ENCODE measurements at regions not wholly inside any gene's neighbourhood (a gene's known extent, or its start where the extent isn't known, plus 50 kb on each side); places are given as distances from the start of the nearest gene placed in this dataset.
"Not testable (repeated sequence)": the region's sequence is repeated elsewhere in the genome, so short reads cannot be mapped to it uniquely, and the experiment has no call there.

GRCh38 chr16:21513337-21513741 is 86.0 kb upstream of the METTL9 start:
- DNase-seq; in situ Hi-C loops (cut with HindIII; ENCODE audit: low pct_ligation_motif_present, low pct_unique_long_range_greater_than_20kb, low sequenced_read_pairs): not testable (repeated sequence)

DNA sequence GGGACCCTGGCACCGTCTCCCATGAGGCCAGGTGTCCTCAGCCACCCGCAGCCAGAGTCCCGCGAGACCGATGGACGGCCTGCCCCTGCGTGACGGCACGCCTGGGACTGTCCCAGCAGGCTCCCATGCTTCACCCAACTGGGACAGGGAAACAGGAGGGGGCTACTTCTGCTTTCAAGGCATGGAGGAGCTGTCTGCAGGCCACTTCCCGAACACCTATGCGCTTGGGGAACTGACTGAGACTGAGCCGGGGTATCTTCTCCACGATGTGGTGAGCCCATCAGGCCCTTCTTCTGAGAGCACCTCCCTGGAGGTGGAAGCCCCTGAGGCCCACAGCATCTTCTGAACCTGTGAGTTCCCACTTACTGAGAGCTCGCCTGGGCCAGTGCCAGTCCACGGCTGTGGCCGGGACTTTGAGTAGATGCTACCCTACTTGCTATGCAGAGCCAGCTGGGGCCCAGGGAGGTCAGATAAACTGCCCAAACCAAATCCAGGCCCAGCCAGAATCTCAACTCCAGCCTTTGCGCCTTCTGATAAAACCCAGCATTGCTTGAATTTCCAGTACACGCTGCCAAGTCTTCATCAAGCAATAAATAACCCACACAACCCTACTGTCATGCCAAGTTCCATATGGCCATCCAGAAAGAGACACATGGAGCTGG is 85.4 kb upstream of the METTL9 start:
- DNase-seq; in situ Hi-C loops (cut with HindIII; ENCODE audit: low pct_ligation_motif_present, low pct_unique_long_range_greater_than_20kb, low sequenced_read_pairs): not testable (repeated sequence)

DNA sequence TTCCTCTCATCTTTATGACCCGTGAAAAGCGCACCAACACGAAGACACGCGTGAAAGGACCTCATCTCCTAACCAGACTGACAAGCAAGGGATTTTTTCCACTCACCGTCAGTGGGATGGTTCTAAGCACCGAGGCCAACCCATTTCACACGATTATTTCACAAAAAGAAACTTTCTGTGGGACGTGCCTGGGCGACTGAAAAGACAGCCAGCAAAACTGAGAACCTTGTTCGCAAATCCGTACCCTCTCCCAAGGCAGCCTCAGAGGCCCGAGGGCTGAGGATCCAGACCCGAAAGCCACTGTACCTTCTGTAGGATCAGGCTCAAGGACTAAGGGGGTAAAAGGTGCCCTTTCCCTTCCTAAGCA is 84.9 kb upstream of the METTL9 start:
- in situ Hi-C loops (cut with HindIII; ENCODE audit: low pct_ligation_motif_present, low pct_unique_long_range_greater_than_20kb, low sequenced_read_pairs); DNase-seq: not testable (repeated sequence)

DNA sequence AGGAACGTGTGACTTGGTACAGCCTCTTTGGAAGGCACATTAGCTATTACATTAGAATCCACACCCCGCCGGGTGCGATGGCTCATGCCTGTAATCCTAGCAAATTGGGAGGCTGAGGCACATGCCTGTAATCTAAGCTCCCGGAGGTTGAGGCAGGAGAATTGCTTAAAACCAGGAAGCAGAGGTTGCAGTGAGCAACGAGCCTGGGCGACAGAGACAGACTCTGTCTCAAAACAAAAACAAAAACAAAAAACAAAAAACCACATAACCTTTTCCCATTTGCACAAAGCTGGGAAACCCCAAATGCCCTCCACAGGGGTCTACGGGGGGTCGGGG is 82.7 kb upstream of the METTL9 start:
- in situ Hi-C loops (cut with HindIII; ENCODE audit: low pct_ligation_motif_present, low pct_unique_long_range_greater_than_20kb, low sequenced_read_pairs); DNase-seq: not testable (repeated sequence)

DNA sequence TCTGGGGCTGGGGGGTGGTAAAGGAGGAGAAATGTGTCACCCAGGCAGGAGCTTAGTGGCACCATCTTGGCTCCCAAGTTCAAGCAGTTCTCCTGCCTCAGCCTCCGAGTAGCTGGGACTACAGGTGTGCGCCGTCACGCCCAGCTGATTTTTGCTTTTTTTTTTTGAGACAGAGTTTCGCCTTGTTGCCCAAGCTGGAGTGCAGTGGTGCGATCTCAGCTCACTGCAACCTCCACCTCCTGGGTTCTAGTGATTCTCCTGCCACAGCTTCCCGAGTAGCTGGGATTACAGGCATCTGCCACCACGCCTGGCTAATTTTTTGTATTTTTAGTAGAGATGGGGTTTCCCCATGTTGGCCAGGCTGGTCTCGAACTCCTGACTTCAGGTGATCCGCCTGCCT is 82.1 kb upstream of the METTL9 start:
- in situ Hi-C loops (cut with HindIII; ENCODE audit: low pct_ligation_motif_present, low pct_unique_long_range_greater_than_20kb, low sequenced_read_pairs); DNase-seq: not testable (repeated sequence)

- DNase-seq; in situ Hi-C loops (cut with HindIII; ENCODE audit: low pct_ligation_motif_present, low pct_unique_long_range_greater_than_20kb, low sequenced_read_pairs): not testable (repeated sequence)
Observed at GRCh38 chr16:21519361-21520133, 79.8 kb upstream of the METTL9 start.

GRCh38 chr16:21520134-21521047 is 79.0 kb upstream of the METTL9 start:
- peak; percentile 97 for DNase-seq
- in situ Hi-C loops (cut with HindIII; ENCODE audit: low pct_ligation_motif_present, low pct_unique_long_range_greater_than_20kb, low sequenced_read_pairs) = not testable (repeated sequence)

DNA sequence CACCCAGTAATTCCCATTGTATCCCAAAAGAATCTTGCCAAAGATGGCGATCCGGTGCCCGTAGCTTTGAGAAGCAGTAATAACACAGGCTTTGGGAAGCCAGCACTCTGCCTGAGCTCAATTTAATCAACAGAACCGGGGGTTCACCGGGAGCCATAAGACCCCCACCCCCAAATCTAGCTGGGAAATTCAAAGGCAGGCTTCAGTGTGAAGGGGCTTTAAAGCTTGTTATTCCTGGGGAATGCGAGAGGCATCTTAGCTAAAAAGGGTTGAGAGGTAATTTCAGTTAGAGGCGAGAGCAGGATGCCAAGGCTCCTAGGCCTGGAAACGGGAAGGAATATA is 78.4 kb upstream of the METTL9 start:
- DNase-seq; in situ Hi-C loops (cut with HindIII; ENCODE audit: low pct_ligation_motif_present, low pct_unique_long_range_greater_than_20kb, low sequenced_read_pairs): not testable (repeated sequence)

- in situ Hi-C loops (cut with HindIII; ENCODE audit: low pct_ligation_motif_present, low pct_unique_long_range_greater_than_20kb, low sequenced_read_pairs) = not testable (repeated sequence)
- peak; percentile 85 for DNase-seq
Observed at GRCh38 chr16:21521390-21522143, 77.8 kb upstream of the METTL9 start.

DNA sequence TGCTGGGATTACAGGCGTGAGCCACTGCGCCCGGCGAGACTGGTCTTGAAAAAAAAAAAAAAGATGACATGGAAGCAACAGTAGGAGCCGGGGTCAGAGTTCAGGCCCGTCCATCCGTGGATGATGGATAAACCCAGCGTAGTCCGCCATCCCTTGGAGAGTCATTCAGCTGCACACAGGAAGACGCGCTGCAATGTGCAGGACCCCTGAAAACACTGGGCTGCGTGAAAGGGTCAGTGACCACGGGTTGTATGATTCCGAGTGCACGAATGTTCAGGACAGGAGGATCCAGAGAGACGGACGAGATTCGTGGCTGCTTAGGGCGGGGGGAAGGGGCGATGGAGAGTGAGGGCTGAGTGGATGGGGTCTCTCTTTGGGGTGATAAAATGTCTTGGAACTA is 76.5 kb upstream of the METTL9 start:
- DNase-seq; in situ Hi-C loops (cut with HindIII; ENCODE audit: low pct_ligation_motif_present, low pct_unique_long_range_greater_than_20kb, low sequenced_read_pairs): not testable (repeated sequence)

GRCh38 chr16:21523411-21524067 is 75.8 kb upstream of the METTL9 start:
- no peak for DNase-seq
- in situ Hi-C loops (cut with HindIII; ENCODE audit: low pct_ligation_motif_present, low pct_unique_long_range_greater_than_20kb, low sequenced_read_pairs) = no loop called here

DNA sequence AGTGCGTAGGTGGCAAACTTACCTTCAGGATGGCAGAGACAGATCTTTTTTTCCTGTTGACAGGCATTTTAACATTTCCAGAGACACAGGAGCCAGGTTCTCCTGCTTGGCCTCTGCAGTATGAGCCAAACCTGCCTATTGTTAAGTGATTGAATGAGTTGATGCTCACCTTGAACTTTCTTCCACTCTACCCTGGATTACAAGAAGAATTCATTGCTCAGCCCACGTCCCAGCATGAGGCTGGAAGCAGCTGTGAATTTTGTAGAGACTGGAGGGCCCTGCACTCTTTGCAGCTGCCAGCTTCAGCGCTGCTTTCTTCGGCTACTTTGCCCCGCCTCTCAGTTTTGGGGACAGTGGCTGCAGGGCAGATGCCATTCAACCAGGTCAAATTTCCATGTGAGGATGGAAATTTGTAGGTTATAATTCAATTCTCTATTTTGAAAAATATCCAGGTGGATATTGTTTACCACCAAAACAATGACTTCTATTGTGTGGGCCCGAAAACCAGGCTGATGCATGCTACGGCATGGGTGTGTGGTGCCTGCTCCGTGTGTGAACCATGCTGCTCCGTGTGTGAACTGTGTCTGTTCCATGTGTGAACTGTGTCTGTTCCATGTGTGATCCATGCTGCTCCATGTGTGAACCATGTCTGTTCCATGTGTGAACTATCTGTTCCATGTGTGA is 75.2 kb upstream of the METTL9 start:
- no peak for DNase-seq
- in situ Hi-C loops (cut with HindIII; ENCODE audit: low pct_ligation_motif_present, low pct_unique_long_range_greater_than_20kb, low sequenced_read_pairs) = no loop called here

DNA sequence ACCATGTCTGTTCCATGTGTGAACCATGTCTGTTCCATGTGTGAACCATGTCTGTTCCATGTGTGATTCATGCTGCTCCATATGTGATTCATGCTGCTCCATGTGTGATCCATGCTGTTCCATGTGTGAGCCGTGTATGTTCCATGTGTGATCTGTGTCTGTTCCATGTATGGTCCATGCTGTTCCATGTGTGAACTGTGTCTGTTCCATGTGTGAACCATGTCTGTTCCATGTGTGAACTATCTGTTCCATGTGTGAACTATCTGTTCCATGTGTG is 74.7 kb upstream of the METTL9 start:
- DNase-seq; in situ Hi-C loops (cut with HindIII; ENCODE audit: low pct_ligation_motif_present, low pct_unique_long_range_greater_than_20kb, low sequenced_read_pairs): not testable (repeated sequence)

DNA sequence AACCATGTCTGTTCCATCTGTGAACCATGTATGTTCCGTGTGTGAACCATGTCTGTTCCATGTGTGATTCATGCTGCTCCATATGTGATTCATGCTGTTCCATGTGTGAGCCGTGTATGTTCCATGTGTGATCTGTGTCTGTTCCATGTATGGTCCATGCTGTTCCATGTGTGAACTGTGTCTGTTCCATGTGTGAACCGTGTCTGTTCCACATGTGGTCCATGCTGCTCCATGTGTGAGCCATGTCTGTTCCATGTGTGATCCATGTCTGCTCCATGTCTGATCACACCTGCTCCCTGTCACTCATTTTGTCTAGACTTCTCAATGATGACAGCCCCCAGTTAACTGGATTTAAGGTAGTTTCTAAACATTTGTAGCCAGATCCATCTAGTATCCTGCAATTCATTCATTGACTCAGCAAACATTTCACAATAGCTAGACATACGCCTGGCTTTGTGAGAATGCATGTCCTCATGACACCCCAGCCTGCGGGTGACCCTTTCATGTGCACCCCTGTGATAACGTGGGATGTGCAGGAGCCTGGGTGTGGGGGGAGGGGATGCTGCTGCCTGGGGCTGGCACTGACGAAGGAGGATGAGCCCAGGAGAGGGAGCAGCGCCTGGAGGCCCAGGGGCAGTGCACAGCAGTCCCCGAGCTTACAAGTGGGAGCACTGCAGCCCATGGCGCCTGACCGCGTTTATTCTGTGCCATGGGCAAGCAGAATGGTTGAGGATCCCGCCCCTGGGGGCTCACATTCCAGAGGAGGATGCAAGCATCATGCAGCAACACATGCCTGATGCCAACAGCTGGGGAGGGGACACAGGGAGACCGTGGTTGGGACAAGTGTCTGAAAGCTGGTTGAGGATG is 74.1 kb upstream of the METTL9 start:
- DNase-seq; in situ Hi-C loops (cut with HindIII; ENCODE audit: low pct_ligation_motif_present, low pct_unique_long_range_greater_than_20kb, low sequenced_read_pairs): not testable (repeated sequence)

DNA sequence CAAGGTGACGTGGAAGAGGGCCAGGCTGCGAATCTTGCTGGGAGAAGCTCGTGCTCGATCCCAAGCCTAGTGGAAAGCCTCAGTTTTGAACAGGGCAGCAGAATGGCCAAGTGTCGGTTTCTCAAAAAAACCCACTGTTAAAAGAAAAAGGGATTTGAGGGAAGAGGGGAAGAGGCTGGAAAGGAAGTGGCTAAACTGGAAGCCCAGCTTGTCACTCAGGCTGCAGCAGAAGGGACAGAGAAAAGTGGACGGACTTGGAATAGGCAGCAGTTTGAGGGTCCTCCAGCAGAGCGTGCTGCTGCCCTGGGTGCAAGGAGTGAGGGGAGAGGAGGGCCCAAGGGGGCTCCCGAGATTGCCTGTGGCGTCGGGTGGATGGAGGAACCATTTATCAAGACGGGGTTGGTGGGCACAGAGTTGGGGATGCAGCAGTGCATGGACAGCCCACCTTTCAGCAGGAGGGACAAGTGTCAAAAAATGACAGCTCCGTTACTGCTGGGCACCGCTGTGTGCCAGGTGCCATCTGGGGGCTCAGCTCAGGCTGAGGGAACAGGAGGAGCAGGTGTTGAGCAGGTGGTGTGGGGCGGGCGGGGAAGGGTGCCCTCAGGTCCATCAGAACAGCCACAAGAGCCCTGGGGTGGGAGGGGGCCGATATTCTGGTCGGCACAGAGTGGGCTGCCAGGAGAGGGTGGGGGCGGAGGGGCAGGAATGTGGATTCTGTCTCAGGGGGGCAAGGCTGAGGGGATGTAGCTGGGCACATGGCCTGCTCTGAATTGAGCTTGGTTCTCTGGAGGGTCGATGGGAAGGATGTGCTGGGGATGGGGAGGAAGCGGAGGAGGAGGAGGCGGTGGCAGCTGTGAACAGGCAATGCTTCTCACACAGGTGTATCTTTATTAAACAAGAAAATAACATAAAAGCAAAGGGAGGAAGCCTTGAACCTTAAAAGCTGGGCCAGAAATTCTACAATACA is 73.1 kb upstream of the METTL9 start:
- in situ Hi-C loops (cut with HindIII; ENCODE audit: low pct_ligation_motif_present, low pct_unique_long_range_greater_than_20kb, low sequenced_read_pairs) = not testable (repeated sequence)

More for the DNA sequence above, 73.1 kb upstream of the METTL9 start:
- DNase-seq = not testable (repeated sequence)
